ENCODE measurements at regions not wholly inside any gene's neighbourhood (a gene's known extent, or its start where the extent isn't known, plus 50 kb on each side); places are given as distances from the start of the nearest gene placed in this dataset.

- H3K9me3 ChIP-seq (ENCODE audit: insufficient read depth in 2 of 2, low read depth in 1 of 2, low read length in 1 of 2), result no peaks in the 10 kb centered on the region
- H3K14ac ChIP-seq (ENCODE audit: insufficient read length), result no peak overlapping the region
- H3K23ac ChIP-seq (ENCODE audit: insufficient read length), result no peak overlapping the region
- H2BK5ac ChIP-seq (ENCODE audit: low read depth, low read length), result no peak overlapping the region
- FAIRE-seq (no peak), DNase-seq (ENCODE audit: low read depth in 1 of 2, low spot score in 2 of 2) (no peak)
- H2AK5ac ChIP-seq (ENCODE audit: low read depth, low read length), result no peak overlapping the region
- H4K8ac ChIP-seq (ENCODE audit: extremely low read depth, insufficient read depth, low read length), result no peak overlapping the region
- no peak overlapping the region for H2BK120ac ChIP-seq (replicated peaks; ENCODE audit: low read depth, low read length)
- no peak overlapping the region for H3K9ac ChIP-seq (replicated peaks in 1 of 4; ENCODE audit: extremely low read depth in 1 of 4, low read depth in 3 of 4, low read length in 3 of 4)
- no peaks in the 10 kb centered on the region; the same call in 1 of the 2 replicates for H3K23me2 ChIP-seq (ENCODE audit: low read depth, low read length)
- 100% methylated on average over 1 of the region's 1 CpG; no CpG with 5 or more reads in 1 of the 2 experiments for WGBS, 2 experiments (ENCODE audit: extremely low coverage in 1 of 2, insufficient coverage in 1 of 2, insufficient read length in 1 of 2, insufficient replicate concordance in 2 of 2, low coverage in 1 of 2, low lambda C conversion rate in 2 of 2, missing lambda C conversion rate in 1 of 2)
- ChIA-PET POLR2A (ENCODE audit: partially characterized antibody) (no interaction called here), CTCF (ENCODE audit: partially characterized antibody) (interaction anchor here (0.6 kb wide), 1 partner anchor 1112 kb away, joined by 4 read pairs; no protein-coding TSS in a partner anchor)
- H3K4me1 ChIP-seq (replicated peaks in 1 of 4; ENCODE audit: control insufficient read depth in 3 of 4, insufficient read depth in 4 of 4, low read length in 3 of 4), result peaks cover 0 to 14% (median 3%) of the 10 kb centered on the region in 4 experiments; a peak in 3 of 7 replicates
- H4K20me1 ChIP-seq (replicated peaks in 1 of 2; ENCODE audit: control insufficient read depth in 1 of 2, insufficient read depth in 2 of 2, low read length in 2 of 2), result no peaks in the 10 kb centered on the region
- no peaks in the 10 kb centered on the region for H3K79me2 ChIP-seq (ENCODE audit: control insufficient read depth in 1 of 2, insufficient read depth in 2 of 2, low read length in 2 of 2)
- no peaks in the 10 kb centered on the region for H3K27me3 ChIP-seq (replicated peaks in 1 of 4; ENCODE audit: control insufficient read depth in 3 of 4, extremely low read depth in 1 of 4, insufficient read depth in 3 of 4, low read length in 3 of 4)
- no peaks in the 10 kb centered on the region for H3K79me1 ChIP-seq (ENCODE audit: low read depth, low read length)
- H3K4ac ChIP-seq (replicated peaks; ENCODE audit: insufficient read length, low read depth, low read length), result no peak overlapping the region
- no peak overlapping the region for H4K5ac ChIP-seq (ENCODE audit: insufficient read length, low read depth, low read length)
- H3K36me3 ChIP-seq (ENCODE audit: control insufficient read depth in 2 of 4, insufficient read depth in 4 of 4, low read length in 3 of 4), result no peaks in the 10 kb centered on the region
- no peak overlapping the region for H3K4me2 ChIP-seq (ENCODE audit: insufficient read depth in 1 of 2, low read depth in 2 of 2, low read length in 2 of 2)
- no peak overlapping the region for H3K27ac ChIP-seq (ENCODE audit: low read depth, low read length)
- no peak overlapping the region for H2AFZ ChIP-seq (ENCODE audit: low read length)
- H3K4me3 ChIP-seq (ENCODE audit: extremely low read depth in 1 of 4, insufficient read depth in 2 of 4, low read depth in 3 of 4, low read length in 4 of 4), result no peak overlapping the region
- no peak overlapping the region for H2BK20ac ChIP-seq (ENCODE audit: low read length)
- no peak overlapping the region for H3K18ac ChIP-seq (ENCODE audit: extremely low read depth, low read length)
- H3K56ac ChIP-seq (replicated peaks; ENCODE audit: insufficient read length, low read depth, low read length), result no peak overlapping the region
- H2BK15ac ChIP-seq (ENCODE audit: low read length), result no peak overlapping the region
- no peak overlapping the region for H2BK12ac ChIP-seq (ENCODE audit: low read depth, low read length)
- no peak overlapping the region for H4K91ac ChIP-seq (replicated peaks; ENCODE audit: insufficient read length, low read length)
- TF ChIP-seq ZNF274 (IDR thresholded peaks at IDR 0.05; ENCODE audit: borderline replicate concordance, extremely low read depth, low read length), result no peak
- TF ChIP-seq CTCF (IDR thresholded peaks at IDR 0.05; ENCODE audit: control extremely low read depth in 1 of 3, insufficient read depth in 1 of 3, low read depth in 1 of 3, low read length in 3 of 3), result no peak
- TF ChIP-seq EP300 (IDR thresholded peaks at IDR 0.05; ENCODE audit: borderline replicate concordance in 1 of 2, low read depth in 2 of 2, low read length in 2 of 2), result no peak
- no peak for TF ChIP-seq TBP (IDR thresholded peaks at IDR 0.05; ENCODE audit: low read depth, low read length)
- TF ChIP-seq CBX5 (IDR thresholded peaks at IDR 0.05; ENCODE audit: low read depth, low read length), result no peak
- no peak for TF ChIP-seq POU5F1 (IDR thresholded peaks at IDR 0.05; ENCODE audit: low read depth, low read length)
- TF ChIP-seq CHD2 (IDR thresholded peaks at IDR 0.05; ENCODE audit: low read length), result no peak
- no peak for TF ChIP-seq HDAC6 (IDR thresholded peaks at IDR 0.05; ENCODE audit: low read depth, low read length)
- TF ChIP-seq ATF2 (IDR thresholded peaks at IDR 0.05; ENCODE audit: low read length), result no peak
- no peak for TF ChIP-seq SP4 (IDR thresholded peaks at IDR 0.05; ENCODE audit: low read length)
- no peak for TF ChIP-seq NRF1 (IDR thresholded peaks at IDR 0.05; ENCODE audit: low read depth, low read length)
These were observed 591.3 kb upstream of the ADGRL2 start for GRCh38 chr1:81209461-81209860.

Data from H1 (cell line).